ENCODE measurements at regions not wholly inside any gene's neighbourhood (a gene's known extent, or its start where the extent isn't known, plus 50 kb on each side); places are given as distances from the start of the nearest gene placed in this dataset.
"Not testable (repeated sequence)": the region's sequence is repeated elsewhere in the genome, so short reads cannot be mapped to it uniquely, and the experiment has no call there.

- DNase-seq (ENCODE audit: low read depth in 2 of 2), result peak in 1 of 2 donors; percentile 3
These were observed 323.9 kb downstream of the GATA3 start for GRCh38 chr10:8378198-8378983.

- no peak for DNase-seq (ENCODE audit: low read depth in 2 of 2)
These were observed 325.7 kb downstream of the GATA3 start for GRCh38 chr10:8379906-8380832.

GRCh38 chr10:8380833-8381496 lies 326.5 kb downstream of the GATA3 start:
- DNase-seq (ENCODE audit: low read depth in 2 of 2), result no peak

GRCh38 chr10:8386781-8387180 lies 332.3 kb downstream of the GATA3 start:
- DNase-seq (ENCODE audit: low read depth in 2 of 2), result no peak

GRCh38 chr10:8389630-8390029 lies 335.1 kb downstream of the GATA3 start:
- peak in 1 of 2 donors; percentile 24 for DNase-seq (ENCODE audit: low read depth in 2 of 2)

- DNase-seq (ENCODE audit: low read depth in 2 of 2), result no peak
These were observed 337.7 kb downstream of the GATA3 start for GRCh38 chr10:8392216-8392615.

GRCh38 chr10:8393531-8393930 lies 339.0 kb downstream of the GATA3 start:
- DNase-seq (ENCODE audit: low read depth in 2 of 2), result peak in 1 of 2 donors; percentile 14

GRCh38 chr10:8396675-8397074 lies 342.2 kb downstream of the GATA3 start:
- DNase-seq (ENCODE audit: low read depth in 2 of 2), result no peak

GRCh38 chr10:8398771-8399170 lies 344.3 kb downstream of the GATA3 start:
- no peak for DNase-seq (ENCODE audit: low read depth in 2 of 2)

- no peak for DNase-seq (ENCODE audit: low read depth in 2 of 2)
These were observed 345.7 kb downstream of the GATA3 start for GRCh38 chr10:8400151-8400550.

- no peak for DNase-seq (ENCODE audit: low read depth in 2 of 2)
These were observed 346.4 kb downstream of the GATA3 start for GRCh38 chr10:8400892-8401291.

GRCh38 chr10:8401531-8401930 lies 347.0 kb downstream of the GATA3 start:
- no peak for DNase-seq (ENCODE audit: low read depth in 2 of 2)

GRCh38 chr10:8402576-8402975 lies 348.1 kb downstream of the GATA3 start:
- DNase-seq (ENCODE audit: low read depth in 2 of 2), result no peak

GRCh38 chr10:8403711-8404371 lies 349.4 kb downstream of the GATA3 start:
- DNase-seq (ENCODE audit: low read depth in 2 of 2), result no peak

- DNase-seq (ENCODE audit: low read depth in 2 of 2), result no peak
These were observed 350.2 kb downstream of the GATA3 start for GRCh38 chr10:8404721-8405120.

- DNase-seq (ENCODE audit: low read depth in 2 of 2), result no peak
These were observed 351.1 kb downstream of the GATA3 start for GRCh38 chr10:8405596-8405995.

GRCh38 chr10:8407501-8408021 lies 353.1 kb downstream of the GATA3 start:
- no peak for DNase-seq (ENCODE audit: low read depth in 2 of 2)

GRCh38 chr10:8410506-8410905 lies 356.0 kb downstream of the GATA3 start:
- no peak for DNase-seq (ENCODE audit: low read depth in 2 of 2)

GRCh38 chr10:8412541-8412940 lies 358.1 kb downstream of the GATA3 start:
- DNase-seq (ENCODE audit: low read depth in 2 of 2), result no peak

GRCh38 chr10:8415029-8415428 lies 360.5 kb downstream of the GATA3 start:
- not testable (repeated sequence) for DNase-seq (ENCODE audit: low read depth in 2 of 2)

- DNase-seq (ENCODE audit: low read depth in 2 of 2), result no peak
These were observed 361.8 kb downstream of the GATA3 start for GRCh38 chr10:8416192-8416701.
